Stomach (tissue), 8 donors: ENCODE measurements at regions not wholly inside any gene's neighbourhood (a gene's known extent, or its start where the extent isn't known, plus 50 kb on each side); places are given as distances from the start of the nearest gene placed in this dataset.
"Not testable (repeated sequence)": the region's sequence is repeated elsewhere in the genome, so short reads cannot be mapped to it uniquely, and the experiment has no call there.

Experiments
- DNase-seq, 2 donors: peaks; one replicate each; pipeline versions ENCODE4 v3.0.0 to v3.0.0-alpha.2; 2013 to 2019
- H3K27ac ChIP-seq, 5 donors: fragments of 200-600 bp in 4 of 5; sonication (generic) in 4 of 5; one replicate each; pipeline ENCODE4 v1.5.1; 2013 to 2019; ENCODE audit warnings: mild to moderate bottlenecking in 1 of 5, moderate library complexity in 1 of 5
- H3K27me3 ChIP-seq, 3 donors: fragments of 200-600 bp; sonication (generic); one replicate each; pipeline ENCODE4 v1.5.1; 2017 to 2019; ENCODE audit warnings: mixed run types in 1 of 3
- H3K36me3 ChIP-seq, 4 donors: fragments of 200-600 bp; sonication (generic); 1 replicate in 3 of 4; 2 replicates in 1 of 4; pipeline ENCODE4 v1.5.1; 2016 to 2019
- H3K4me1 ChIP-seq, 4 donors: fragments of 200-600 bp; sonication (generic); one replicate each; pipeline ENCODE4 v1.5.1; 2016 to 2019
- H3K4me3 ChIP-seq, 4 donors: fragments of 200-600 bp; sonication (generic) in 3 of 4; one replicate each; pipeline ENCODE4 v1.5.1; 2016 to 2019; ENCODE audit warnings: mild to moderate bottlenecking in 1 of 4
- H3K9me3 ChIP-seq, 4 donors: fragments of 200-600 bp; sonication (generic); one replicate each; pipeline ENCODE4 v1.5.1; 2016 to 2019
- CTCF ChIP-seq, 7 experiments: fragments of 450-650 bp in 4 of 7; fragments of 200-600 bp in 3 of 7; sonication (generic) in 3 of 7; IDR thresholded peaks; one replicate each; pipeline ENCODE4 v1.5.1; 2016 to 2019; ENCODE audit warnings: antibody characterized with exemption in 7 of 7, control low read depth in 2 of 7, mild to moderate bottlenecking in 1 of 7
- EP300 ChIP-seq: sonication (generic); formaldehyde crosslinking; IDR thresholded peaks from one replicate; pipeline ENCODE4 v1.6.1; 2017; ENCODE audit warnings: antibody characterized with exemption
- POLR2A ChIP-seq, 4 donors: fragments of 450-650 bp; IDR thresholded peaks; one replicate each; pipeline ENCODE4 v1.6.1; 2016; ENCODE audit warnings: antibody characterized with exemption in 4 of 4, control low read depth in 2 of 4, mild to moderate bottlenecking in 1 of 4, moderate library complexity in 1 of 4
- POLR2AphosphoS5 ChIP-seq, 3 donors: sonication (generic); formaldehyde crosslinking; IDR thresholded peaks; one replicate each; pipeline ENCODE4 v1.6.1; 2016; ENCODE audit warnings: antibody characterized with exemption in 3 of 3
- whole genome bisulfite sequencing, 5 donors: extraction: QIAGEN DNeasy Blood & Tissue Kit in 3 of 5; methylation state at CpG; one replicate each; pipeline versions ENCODE4 v1.1.5 to v1.1.7; 2013 to 2018; 5-methylcytosine and 5-hydroxymethylcytosine counted together
- intact Hi-C: fragments of 100-400 bp; cut with DNase I; formaldehyde crosslinking; loops from one replicate; pipeline ENCODE4 v1.15.1; 2023; ENCODE audit warnings: low total_unique reads
- donor health status: healthy with polysubstance abuse.
- donor health status: Bipolar disorder and iron deficiency.
- donor health status: healthy.

GRCh38 chr20:11697646-11698045 lies 220.0 kb upstream of the BTBD3 start:
- WGBS, 5 donors = 82 to 100% (median 93%) methylated on average over 1 of the region's 1 CpG
- H3K9me3 ChIP-seq = peaks cover 0 to 10% (median 2%) of the 10 kb centered on the region in 4 donors
- no peak for TF ChIP-seq CTCF (IDR thresholded peaks at IDR 0.05)
- TF ChIP-seq POLR2A (IDR thresholded peaks at IDR 0.05) = no peak
- TF ChIP-seq EP300 = no peak
- no peak for TF ChIP-seq POLR2AphosphoS5 (IDR thresholded peaks at IDR 0.05)
- no peak overlapping the region for H3K27ac ChIP-seq
- no peaks in the 10 kb centered on the region for H3K27me3 ChIP-seq
- H3K4me3 ChIP-seq = no peak overlapping the region
- DNase-seq = no peak
- intact Hi-C loops = no loop called here
- H3K36me3 ChIP-seq = no peaks in the 10 kb centered on the region
- H3K4me1 ChIP-seq = no peaks in the 10 kb centered on the region

DNA sequence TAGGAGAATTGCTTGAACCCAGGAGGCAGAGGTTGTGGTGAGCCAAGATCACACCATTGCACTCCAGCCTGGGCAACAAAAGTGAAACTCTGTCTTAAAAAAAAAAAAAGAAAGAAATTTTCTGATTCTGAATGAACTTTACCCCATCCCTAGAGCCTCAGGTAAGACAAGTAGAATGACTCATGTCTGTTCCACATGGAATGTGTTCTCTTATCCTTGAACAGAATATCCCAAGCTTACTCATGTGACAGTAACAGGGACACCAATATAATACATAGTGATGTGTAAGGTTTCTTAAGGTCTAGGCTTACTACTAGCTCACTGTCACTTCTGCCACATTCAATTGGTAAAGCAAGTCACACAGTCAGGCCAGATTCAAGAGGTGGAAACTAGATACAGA lies 219.6 kb upstream of the BTBD3 start:
- intact Hi-C loops = no loop called here
- no peak overlapping the region for H3K27ac ChIP-seq
- no peak overlapping the region for H3K4me3 ChIP-seq
- H3K4me1 ChIP-seq = no peaks in the 10 kb centered on the region
- no peak for DNase-seq
- no peak for TF ChIP-seq POLR2A (IDR thresholded peaks at IDR 0.05)
- no peak for TF ChIP-seq POLR2AphosphoS5 (IDR thresholded peaks at IDR 0.05)
- TF ChIP-seq EP300 = no peak
- TF ChIP-seq CTCF (IDR thresholded peaks at IDR 0.05) = no peak
- no peaks in the 10 kb centered on the region for H3K27me3 ChIP-seq
- H3K9me3 ChIP-seq = peaks cover 0 to 10% (median 2%) of the 10 kb centered on the region in 4 donors
- H3K36me3 ChIP-seq = no peaks in the 10 kb centered on the region

GRCh38 chr20:11700831-11701230 lies 216.9 kb upstream of the BTBD3 start:
- no peaks in the 10 kb centered on the region for H3K36me3 ChIP-seq
- H3K4me3 ChIP-seq = no peak overlapping the region
- no peak for DNase-seq
- H3K9me3 ChIP-seq = peaks cover 0 to 10% (median 2%) of the 10 kb centered on the region in 4 donors
- TF ChIP-seq CTCF (IDR thresholded peaks at IDR 0.05) = no peak
- no peak for TF ChIP-seq POLR2AphosphoS5 (IDR thresholded peaks at IDR 0.05)
- no peak for TF ChIP-seq EP300
- no peak for TF ChIP-seq POLR2A (IDR thresholded peaks at IDR 0.05)
- WGBS, 5 donors = 54 to 67% (median 62%) methylated on average over 5 of the region's 5 CpGs
- no peaks in the 10 kb centered on the region for H3K4me1 ChIP-seq
- H3K27me3 ChIP-seq = no peaks in the 10 kb centered on the region
- H3K27ac ChIP-seq = no peak overlapping the region
- intact Hi-C loops = no loop called here

DNA sequence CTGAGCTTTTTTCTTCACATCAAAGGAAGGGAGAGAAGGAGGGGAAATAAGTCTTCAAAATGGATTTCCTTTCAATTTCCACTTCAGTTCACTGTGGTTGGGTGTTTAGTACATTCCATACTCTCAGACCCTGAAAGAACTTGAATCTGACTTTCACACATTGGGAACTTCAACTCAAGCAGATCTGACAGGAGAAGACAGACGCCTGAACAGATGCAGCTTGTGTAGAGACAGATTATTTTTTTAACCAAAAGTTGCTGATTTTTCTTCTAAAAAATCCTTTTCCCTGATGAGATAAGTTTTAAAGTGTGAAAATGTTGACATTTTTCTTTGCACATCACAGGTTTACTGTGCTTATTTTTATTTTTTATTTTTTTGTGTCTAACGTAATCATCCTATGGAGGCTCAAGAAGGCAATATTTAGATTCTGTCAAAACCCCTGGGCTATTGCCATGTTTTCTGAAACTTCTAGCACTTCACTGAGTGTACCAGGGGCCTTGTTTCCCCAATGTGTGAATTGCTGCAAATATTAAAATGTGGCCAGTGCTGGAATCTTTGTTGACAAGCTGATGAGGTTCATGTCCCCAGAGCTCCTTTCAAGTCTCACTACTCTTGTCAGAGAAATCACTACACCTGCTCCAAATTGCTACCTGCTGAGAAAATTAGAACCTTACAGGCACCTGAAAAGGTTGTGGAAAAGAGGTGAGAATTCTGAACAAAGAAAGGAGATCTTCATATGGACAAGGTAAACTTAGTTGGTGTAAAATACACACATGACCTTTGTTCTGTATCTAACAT lies 214.8 kb upstream of the BTBD3 start:
- WGBS, 5 donors = 87 to 91% (median 88%) methylated on average over 2 of the region's 2 CpGs
- Histone ChIP-seq H3K9me3 (peaks cover 0 to 1% (median under 1%) of the 10 kb centered on the region in 4 donors), H3K27me3 (no peaks in the 10 kb centered on the region), H3K4me3 (no peak overlapping the region), H3K36me3 (no peaks in the 10 kb centered on the region), H3K4me1 (no peaks in the 10 kb centered on the region), H3K27ac (no peak overlapping the region)
- TF ChIP-seq POLR2A (IDR thresholded peaks at IDR 0.05) (no peak), EP300 (no peak), POLR2AphosphoS5 (IDR thresholded peaks at IDR 0.05) (no peak)
- no peak for DNase-seq
- intact Hi-C loops = no loop called here

- H3K27me3 ChIP-seq = no peaks in the 10 kb centered on the region
- no peak overlapping the region for H3K4me3 ChIP-seq
- TF ChIP-seq CTCF (IDR thresholded peaks at IDR 0.05) (no peak), POLR2A (IDR thresholded peaks at IDR 0.05) (no peak), POLR2AphosphoS5 (IDR thresholded peaks at IDR 0.05) (no peak), EP300 (no peak)
- intact Hi-C loops = no loop called here
- DNase-seq = no peak
- no peaks in the 10 kb centered on the region for H3K9me3 ChIP-seq
- H3K4me1 ChIP-seq = no peaks in the 10 kb centered on the region
- H3K27ac ChIP-seq = no peak overlapping the region
- no peaks in the 10 kb centered on the region for H3K36me3 ChIP-seq
Measured at GRCh38 chr20:11705512-11705911, 212.2 kb upstream of the BTBD3 start.

- 87 to 94% (median 89%) methylated on average over 9 of the region's 9 CpGs for WGBS, 5 donors
- H3K4me3 ChIP-seq, H3K36me3 ChIP-seq, H3K4me1 ChIP-seq, H3K27me3 ChIP-seq, H3K27ac ChIP-seq, intact Hi-C loops, H3K9me3 ChIP-seq, DNase-seq: not testable (repeated sequence)
Measured at GRCh38 chr20:11708223-11708622, 209.5 kb upstream of the BTBD3 start.
